Choroid plexus epithelial cell (primary cell): ENCODE measurements at regions not wholly inside any gene's neighbourhood (a gene's known extent, or its start where the extent isn't known, plus 50 kb on each side); places are given as distances from the start of the nearest gene placed in this dataset.

Experiments
- DNase-seq: peaks from one replicate; pipeline ENCODE4 v3.0.0-alpha.2; 2010; ENCODE audit warnings: low read depth
- H3K4me3 ChIP-seq: 2 replicates; pipeline ENCODE4 v1.5.1; 2011; ENCODE audit warnings: low read depth, mild to moderate bottlenecking, control low read depth, low read length, moderate library complexity
- TF ChIP-seq, protein P1 (sequence below): conservative IDR thresholded peaks from 2 replicates; pipeline ENCODE4 v1.5.1; 2011; ENCODE audit warnings: low read depth, mild to moderate bottlenecking, control low read depth, inconsistent platforms, low read length, moderate library complexity

DNA sequence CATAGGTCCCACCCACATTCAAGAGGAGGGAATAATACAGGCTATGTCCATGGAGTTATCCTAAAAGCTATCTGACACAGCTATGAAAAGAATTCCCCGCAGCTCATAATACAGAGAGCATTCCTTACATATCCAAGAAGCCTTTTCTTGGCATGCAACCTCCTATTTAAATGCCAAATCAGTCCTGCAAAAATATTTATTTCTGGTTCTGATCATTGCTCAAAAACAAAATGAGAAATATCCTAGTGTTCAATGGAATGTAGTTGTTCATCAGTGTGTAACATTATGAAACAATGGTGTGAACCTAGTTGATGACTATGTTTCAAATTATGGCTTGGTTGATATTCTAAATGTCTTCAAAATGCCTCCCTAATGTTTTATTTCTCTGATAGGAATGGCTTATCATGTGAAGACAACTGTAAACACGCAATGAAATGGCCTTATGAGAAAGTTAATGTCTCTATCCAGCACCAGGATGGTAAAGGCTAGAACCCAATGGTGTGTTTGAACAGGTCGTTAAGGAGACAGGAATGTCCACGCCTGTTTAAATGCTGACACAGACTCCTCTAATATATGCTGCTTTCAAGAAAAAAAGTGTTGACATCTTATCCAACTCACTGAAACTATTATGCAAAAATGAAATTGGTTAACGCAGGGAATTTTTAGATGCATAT is 126.7 kb upstream of the CDH6 start:
- DNase-seq, result peak; percentile 63
- no peak overlapping the region for H3K4me3 ChIP-seq
- TF ChIP-seq, protein P1, sequence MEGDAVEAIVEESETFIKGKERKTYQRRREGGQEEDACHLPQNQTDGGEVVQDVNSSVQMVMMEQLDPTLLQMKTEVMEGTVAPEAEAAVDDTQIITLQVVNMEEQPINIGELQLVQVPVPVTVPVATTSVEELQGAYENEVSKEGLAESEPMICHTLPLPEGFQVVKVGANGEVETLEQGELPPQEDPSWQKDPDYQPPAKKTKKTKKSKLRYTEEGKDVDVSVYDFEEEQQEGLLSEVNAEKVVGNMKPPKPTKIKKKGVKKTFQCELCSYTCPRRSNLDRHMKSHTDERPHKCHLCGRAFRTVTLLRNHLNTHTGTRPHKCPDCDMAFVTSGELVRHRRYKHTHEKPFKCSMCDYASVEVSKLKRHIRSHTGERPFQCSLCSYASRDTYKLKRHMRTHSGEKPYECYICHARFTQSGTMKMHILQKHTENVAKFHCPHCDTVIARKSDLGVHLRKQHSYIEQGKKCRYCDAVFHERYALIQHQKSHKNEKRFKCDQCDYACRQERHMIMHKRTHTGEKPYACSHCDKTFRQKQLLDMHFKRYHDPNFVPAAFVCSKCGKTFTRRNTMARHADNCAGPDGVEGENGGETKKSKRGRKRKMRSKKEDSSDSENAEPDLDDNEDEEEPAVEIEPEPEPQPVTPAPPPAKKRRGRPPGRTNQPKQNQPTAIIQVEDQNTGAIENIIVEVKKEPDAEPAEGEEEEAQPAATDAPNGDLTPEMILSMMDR, result no peak

DNA sequence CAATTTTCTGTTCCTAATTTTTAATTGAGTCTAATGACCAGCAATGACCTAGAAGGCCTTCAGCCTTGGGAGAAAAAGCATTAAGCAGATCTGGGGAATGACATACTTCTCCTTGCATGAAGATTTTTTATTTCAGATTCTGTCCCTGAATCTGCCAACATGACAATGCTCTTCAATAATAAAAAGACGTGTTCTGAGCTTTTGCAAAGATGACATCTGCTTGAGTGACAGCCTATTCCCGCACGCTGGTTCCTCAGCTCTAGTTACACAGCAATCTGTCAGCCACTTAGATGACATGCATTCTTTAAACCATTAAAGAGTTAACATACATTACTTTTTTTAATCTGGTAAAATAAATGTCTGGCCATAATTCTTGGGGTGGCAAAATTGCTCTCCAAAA is 129.3 kb upstream of the CDH6 start:
- no peak overlapping the region for H3K4me3 ChIP-seq
- DNase-seq, result no peak
- TF ChIP-seq, protein P1, result no peak

DNA sequence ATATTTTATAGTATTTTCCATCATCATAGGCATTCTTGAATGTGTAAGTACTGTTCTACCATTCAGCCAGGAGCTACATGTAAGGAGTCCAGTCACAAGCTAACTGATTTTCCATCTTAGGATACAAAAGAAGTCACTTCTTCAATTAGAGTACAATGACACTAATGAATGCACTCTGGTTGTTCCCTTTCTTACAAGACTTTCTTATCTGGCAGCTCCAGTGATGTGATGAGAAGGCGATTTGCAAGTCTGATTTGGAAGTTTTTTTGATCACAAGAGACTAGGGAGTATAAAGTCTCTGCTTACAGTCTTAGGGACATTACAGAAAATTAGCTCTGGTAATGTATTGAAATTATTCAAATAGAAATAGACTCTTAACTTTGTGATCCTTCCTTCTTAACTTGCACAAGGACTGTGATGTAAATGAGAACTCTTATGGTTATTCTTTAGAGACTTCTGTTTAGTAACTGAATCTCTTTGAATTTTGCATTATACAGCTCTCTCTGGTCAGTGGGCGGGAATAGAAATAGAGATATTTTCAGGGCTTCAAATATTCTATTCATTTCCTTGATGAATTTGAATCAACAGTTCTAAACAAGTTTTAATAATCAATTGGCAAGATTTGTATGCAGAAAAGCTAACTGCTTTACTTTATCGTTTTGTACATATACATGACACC is 130.4 kb upstream of the CDH6 start:
- DNase-seq, result no peak
- TF ChIP-seq, protein P1, result no peak

DNA sequence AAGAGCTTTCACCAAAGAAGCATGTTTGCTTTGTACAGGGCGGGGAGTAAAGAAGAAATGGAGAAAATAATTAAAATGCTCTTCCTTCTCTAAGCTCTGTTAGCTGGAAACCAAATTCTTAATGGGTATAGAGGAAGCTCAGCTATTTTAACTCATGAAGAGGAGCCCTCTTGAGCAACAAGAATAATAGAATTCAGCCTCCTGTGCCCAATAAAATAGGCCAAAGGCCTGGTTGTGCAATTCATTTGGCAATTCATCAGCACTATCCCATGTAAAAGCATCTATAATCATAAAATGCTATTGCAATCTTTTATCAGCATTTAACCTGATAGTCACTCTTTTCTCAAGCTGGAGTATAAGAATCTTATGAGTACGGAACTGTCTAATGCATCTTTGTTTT is 133.6 kb upstream of the CDH6 start:
- DNase-seq, result peak; percentile 20
- no peak overlapping the region for H3K4me3 ChIP-seq
- TF ChIP-seq, protein P1, result no peak

More for the DNA sequence above, 130.4 kb upstream of the CDH6 start:
- no peak overlapping the region for H3K4me3 ChIP-seq

DNA sequence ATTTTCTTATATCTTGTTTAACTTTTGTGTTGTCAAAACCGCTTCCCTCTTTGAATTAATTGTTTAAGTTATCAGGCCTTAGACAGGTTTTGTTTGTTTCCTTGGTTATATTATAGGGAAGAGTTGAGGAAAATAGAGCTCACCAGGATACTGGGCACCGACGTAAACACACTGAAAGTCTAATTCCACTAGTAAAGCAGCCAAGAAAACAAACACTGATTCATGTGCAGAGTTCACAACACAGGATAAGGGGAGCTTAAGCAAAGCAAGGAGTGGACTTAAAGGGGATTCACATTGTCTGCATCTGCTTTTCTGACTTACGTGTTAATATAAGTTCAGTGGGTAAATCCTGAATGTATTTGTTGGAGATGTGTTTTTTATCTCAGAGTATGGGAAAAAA is 139.0 kb upstream of the CDH6 start:
- peak; percentile 25 for DNase-seq
- no peak overlapping the region for H3K4me3 ChIP-seq
- TF ChIP-seq, protein P1, result no peak

DNA sequence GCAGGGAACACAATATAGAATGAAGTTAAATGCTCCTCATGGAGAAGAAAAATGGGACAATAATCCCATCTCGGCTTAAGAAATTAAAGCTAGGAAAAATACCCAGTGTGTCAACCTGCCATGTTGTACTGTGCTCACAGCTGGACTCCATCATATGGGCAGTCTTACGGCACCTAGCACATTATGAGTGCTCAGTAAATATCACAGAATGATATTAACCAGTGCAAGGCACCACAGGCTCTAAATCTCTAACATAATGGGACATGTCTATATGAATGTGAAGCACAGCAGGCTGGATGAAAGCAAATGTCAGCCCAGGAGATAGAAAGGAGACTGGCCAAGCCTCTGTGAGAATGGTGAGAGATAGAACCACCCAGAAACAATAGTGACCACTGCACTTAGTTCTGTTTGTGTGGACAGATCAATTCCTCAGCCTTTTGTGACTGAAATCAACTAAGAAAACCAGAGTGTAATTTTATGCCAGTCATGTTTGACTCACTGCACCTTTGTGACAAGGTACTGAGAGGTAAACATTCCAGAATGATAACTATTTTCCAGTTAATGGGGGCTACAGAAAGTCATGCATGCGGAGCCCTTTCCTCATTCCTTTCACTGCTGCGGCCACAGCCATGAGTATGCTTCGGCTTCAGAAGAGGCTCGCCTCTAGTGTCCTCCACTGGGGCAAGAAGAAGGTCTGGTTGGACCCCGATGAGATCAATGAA is 140.4 kb upstream of the CDH6 start:
- TF ChIP-seq, protein P1, result no peak
- no peak for DNase-seq
- no peak overlapping the region for H3K4me3 ChIP-seq
